SK-N-MC (cell line): ENCODE measurements at regions not wholly inside any gene's neighbourhood (a gene's known extent, or its start where the extent isn't known, plus 50 kb on each side); places are given as distances from the start of the nearest gene placed in this dataset.
A peak's percentile ranks its signal among the peaks of the same experiment; 100 is the strongest.

Experiments
- DNase-seq: peaks from one replicate; pipeline ENCODE4 v3.0.0-alpha.2; 2011; ENCODE audit warnings: low read depth, low spot score
- H3K27ac ChIP-seq: fragments of 200-600 bp; sonication (generic); 2 replicates; pipeline ENCODE4 v1.5.1; 2016; ENCODE audit warnings: mixed run types
- H3K36me3 ChIP-seq: fragments of 200-600 bp; sonication (generic); 2 replicates; pipeline ENCODE4 v1.6.1; 2017; ENCODE audit warnings: antibody characterized with exemption, low read length, mixed read lengths; ENCODE audit not compliant: insufficient read depth
- H3K4me3 ChIP-seq: fragments of 200-600 bp; sonication (generic); 2 replicates; pipeline ENCODE4 v1.5.1; 2016
- H3K9ac ChIP-seq: fragments of 200-600 bp; sonication (generic); 2 replicates; pipeline ENCODE4 v1.8.0; 2017; ENCODE audit warnings: mixed run types, mixed read lengths; ENCODE audit not compliant: insufficient read length
- H3K9me3 ChIP-seq: fragments of 200-600 bp; sonication (generic); 2 replicates; pipeline ENCODE4 v1.6.1; 2017; ENCODE audit warnings: low read depth, mild to moderate bottlenecking, antibody characterized with exemption, low read length, moderate library complexity, mixed read lengths
- EZH2 ChIP-seq: fragments of 200-600 bp; sonication (generic); IDR thresholded peaks from one replicate; pipeline ENCODE4 v1.6.1; 2017; ENCODE audit warnings: antibody characterized with exemption
- FOXP2 ChIP-seq: optimal IDR thresholded peaks from 2 replicates; pipeline ENCODE3; 2011; ENCODE audit warnings: mild to moderate bottlenecking, moderate library complexity; ENCODE audit not compliant: insufficient read depth; ENCODE audit errors: extremely low read length, control extremely low read depth
- POLR2AphosphoS5 ChIP-seq: IDR thresholded peaks from 2 replicates; pipeline ENCODE4 v1.6.1; 2012; ENCODE audit warnings: mild to moderate bottlenecking, low read depth, low read length, borderline replicate concordance

DNA sequence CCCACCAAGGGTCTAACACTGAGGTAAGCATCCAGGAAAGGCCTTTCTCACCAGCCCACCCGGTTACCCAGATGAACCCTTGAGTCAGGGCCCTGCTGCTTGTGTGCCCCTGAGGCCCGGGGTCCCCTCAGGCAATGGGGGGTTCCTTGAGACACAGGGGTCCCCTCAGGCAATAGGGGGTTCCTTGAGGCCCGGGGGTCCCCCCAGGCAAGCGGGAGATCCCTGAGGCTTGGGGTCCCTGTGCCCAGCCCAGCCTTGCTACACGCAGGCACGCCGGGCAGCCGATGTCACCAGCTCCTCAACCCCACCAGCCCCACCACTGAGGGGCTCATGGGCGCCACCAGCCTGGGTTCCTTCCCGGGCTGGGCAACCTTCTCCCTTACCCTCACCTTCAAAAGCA is 247.2 kb downstream of the TTLL2 start:
- no peak overlapping the region for H3K27ac ChIP-seq
- no peaks in the 10 kb centered on the region for H3K36me3 ChIP-seq
- DNase-seq: no peak
- TF ChIP-seq POLR2AphosphoS5 (no peak), EZH2 (no peak), FOXP2 (no peak)
- H3K4me3 ChIP-seq: no peak overlapping the region
- H3K9me3 ChIP-seq: no peaks in the 10 kb centered on the region
- H3K9ac ChIP-seq: no peak overlapping the region

DNA sequence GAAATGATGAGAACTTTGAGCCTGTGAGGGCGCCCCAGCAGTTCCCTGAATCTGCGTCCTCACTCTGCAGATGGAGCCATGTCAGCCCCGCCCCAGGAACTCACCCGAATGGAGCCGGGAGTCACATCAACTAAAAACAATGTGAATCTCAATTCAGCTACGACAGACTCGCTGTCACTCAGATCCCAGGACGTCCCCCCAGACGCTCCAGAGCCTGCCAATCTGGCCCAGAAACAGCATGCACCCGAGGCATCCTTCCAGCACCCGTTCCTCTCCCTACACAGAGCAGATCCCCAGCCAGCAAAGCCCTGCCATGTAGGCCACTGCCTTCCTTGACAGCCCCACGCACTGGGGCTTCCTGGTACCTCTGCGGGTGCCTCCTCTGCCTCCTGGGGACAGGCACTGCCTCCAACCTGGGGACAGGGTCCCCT is 248.0 kb downstream of the TTLL2 start:
- H3K9me3 ChIP-seq: no peaks in the 10 kb centered on the region
- DNase-seq: no peak
- no peak overlapping the region for H3K4me3 ChIP-seq
- H3K36me3 ChIP-seq: no peaks in the 10 kb centered on the region
- H3K9ac ChIP-seq: no peak overlapping the region
- no peak overlapping the region for H3K27ac ChIP-seq
- TF ChIP-seq FOXP2 (no peak), POLR2AphosphoS5 (no peak), EZH2 (no peak)

DNA sequence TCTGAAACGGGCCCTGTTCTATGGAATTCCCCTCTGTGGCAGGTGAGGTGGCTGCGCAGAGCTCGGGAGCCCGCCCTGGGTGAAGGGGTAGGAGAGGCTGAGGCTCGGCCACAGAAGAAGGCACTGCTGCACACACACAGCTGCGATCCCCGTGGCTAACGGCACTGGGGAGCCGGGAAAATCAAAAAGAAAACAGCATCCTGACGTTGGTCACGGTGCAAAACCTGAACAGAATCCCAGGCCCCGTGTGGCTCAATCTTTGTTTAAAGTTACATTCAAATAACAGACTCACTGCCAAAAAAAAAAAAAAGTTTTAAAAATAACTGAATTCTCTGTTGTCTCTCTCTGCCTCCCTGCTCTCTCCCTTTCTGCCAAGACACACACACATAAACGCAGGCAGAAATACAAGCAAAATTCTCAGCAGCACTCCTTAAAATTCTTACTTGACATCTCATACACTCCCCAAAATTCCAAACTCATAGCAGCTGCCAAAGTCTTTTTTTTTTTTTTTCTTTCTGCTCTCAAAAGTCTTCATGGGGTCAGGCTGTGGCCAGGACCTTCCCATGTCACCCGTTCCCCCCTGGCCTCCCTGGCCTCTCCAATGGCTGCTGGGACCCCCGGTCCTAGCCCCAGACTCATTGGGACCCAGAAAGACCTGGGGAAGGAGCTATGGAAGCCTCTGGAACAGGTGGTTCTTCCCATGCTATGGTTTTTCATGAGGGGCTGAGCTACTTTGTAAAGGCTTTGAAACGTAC is 248.8 kb downstream of the TTLL2 start:
- no peaks in the 10 kb centered on the region for H3K36me3 ChIP-seq
- H3K27ac ChIP-seq: no peak overlapping the region
- DNase-seq: no peak
- H3K9ac ChIP-seq: no peak overlapping the region
- no peaks in the 10 kb centered on the region for H3K9me3 ChIP-seq
- H3K4me3 ChIP-seq: no peak overlapping the region
- TF ChIP-seq POLR2AphosphoS5: no peak
- no peak for TF ChIP-seq EZH2
- no peak for TF ChIP-seq FOXP2

DNA sequence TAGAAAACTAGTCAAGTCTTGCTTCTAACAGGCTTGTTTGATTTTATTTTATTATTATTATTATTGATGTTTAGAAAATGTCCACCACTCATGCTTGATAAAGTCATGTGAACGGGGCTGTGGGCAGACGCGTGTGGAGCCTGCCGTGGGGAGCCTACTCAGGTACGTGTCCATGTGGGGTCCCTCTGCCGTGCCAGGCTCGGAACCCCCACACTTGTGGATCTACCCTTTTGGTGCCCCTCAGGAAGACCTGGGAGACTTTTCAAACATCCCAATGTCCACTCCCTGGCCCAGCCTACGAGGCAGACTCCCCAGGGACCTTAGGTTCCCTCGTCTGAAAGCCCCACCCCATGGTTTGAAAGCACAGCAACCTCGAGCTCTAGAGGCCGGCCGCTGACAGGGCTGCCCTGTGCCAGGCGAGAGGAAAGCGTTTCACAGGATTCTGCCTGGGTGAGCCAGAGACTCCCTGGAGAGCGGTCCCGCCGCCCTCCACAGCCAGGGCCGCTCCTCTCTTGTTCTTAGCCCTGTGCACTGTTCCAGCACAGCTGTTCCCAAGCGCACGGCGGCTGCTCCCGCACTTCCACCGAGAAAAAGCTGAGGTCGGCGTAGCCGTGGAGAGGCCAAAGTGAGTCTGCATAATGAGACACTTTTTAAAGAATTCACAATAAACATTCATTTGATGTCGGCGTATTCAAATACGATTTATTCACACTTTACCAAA is 249.7 kb downstream of the TTLL2 start:
- peak overlapping the region; percentile 60; the same call in 1 of the 2 replicates for H3K27ac ChIP-seq
- peak overlapping the region; percentile 38; the same call in 1 of the 2 replicates for H3K4me3 ChIP-seq
- peak overlapping the region; percentile 20 for H3K9ac ChIP-seq
- TF ChIP-seq POLR2AphosphoS5 (no peak), FOXP2 (no peak), EZH2 (no peak)
- H3K9me3 ChIP-seq: no peaks in the 10 kb centered on the region
- H3K36me3 ChIP-seq: no peaks in the 10 kb centered on the region
- no peak for DNase-seq

DNA sequence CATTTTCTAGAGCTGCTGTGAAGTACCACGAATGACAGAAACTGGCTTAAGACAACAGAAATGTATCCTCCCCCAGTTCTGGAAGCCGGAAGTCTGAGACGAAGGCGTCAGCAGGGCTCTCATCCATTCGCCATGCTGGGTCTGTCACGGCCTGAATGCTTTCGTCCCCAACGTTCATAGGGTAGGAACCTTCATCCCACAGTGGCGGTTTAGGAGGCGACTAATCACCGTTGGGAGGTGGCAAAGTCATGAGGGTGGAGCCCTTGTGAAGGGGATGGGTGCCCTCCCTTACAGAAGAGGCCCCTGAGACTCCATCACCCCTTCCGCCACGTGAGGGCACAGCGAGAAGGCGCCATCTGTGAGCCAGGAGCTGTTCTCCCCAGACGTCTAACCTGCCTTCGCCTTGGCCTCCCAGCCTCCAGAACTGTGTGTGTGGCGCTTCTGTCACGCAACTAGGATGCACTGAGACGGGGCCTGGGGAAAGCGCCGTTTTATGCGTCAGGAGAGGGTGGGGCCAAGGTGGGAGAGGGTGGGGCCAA is 250.3 kb downstream of the TTLL2 start:
- Histone ChIP-seq H3K36me3 (no peaks in the 10 kb centered on the region), H3K27ac (peak overlapping the region; percentile 60; the same call in 1 of the 2 replicates), H3K9ac (no peak overlapping the region), H3K4me3 (peak overlapping the region; percentile 38; the same call in 1 of the 2 replicates), H3K9me3 (no peaks in the 10 kb centered on the region)
- no peak for DNase-seq
- TF ChIP-seq FOXP2 (no peak), EZH2 (no peak), POLR2AphosphoS5 (no peak)

DNA sequence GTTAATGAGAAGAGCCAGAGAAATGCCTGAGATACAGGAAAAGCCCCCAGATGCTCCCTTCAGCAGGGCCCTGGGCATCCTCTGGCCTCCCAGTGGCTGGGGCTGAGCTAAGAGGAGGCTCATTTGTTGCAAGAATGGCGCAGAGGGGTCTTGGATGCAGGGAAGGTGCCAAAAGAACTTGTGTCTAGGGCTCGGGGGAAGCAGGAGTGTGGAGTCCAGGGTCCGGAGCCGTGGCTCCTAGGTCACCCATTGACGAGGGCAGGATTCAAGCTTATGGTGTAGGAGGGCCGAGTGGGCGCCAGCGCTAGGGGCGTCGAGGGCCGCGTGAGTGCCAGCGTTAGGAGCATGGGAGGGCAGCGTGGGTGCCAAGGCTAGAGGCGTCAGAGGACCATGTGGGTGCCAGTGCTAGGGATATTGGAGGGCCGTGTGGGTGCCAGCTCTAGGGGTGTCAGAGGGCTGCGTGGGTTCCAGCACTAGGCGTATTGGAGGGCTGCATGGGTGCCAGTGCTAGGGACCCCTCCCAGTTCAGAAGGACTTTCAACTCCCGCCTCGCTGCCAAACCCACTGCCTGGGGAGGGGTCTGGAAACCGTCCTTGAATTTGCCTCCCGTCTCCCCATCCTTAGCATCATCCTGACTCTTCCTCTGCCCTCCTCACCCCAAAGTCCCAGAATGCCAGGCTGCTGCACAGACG is 250.5 kb upstream of the AFDN start:
- Histone ChIP-seq H3K9me3 (no peaks in the 10 kb centered on the region), H3K27ac (no peak overlapping the region), H3K9ac (no peak overlapping the region), H3K36me3 (no peaks in the 10 kb centered on the region), H3K4me3 (no peak overlapping the region)
- TF ChIP-seq POLR2AphosphoS5: no peak
- no peak for TF ChIP-seq FOXP2
- no peak for DNase-seq

DNA sequence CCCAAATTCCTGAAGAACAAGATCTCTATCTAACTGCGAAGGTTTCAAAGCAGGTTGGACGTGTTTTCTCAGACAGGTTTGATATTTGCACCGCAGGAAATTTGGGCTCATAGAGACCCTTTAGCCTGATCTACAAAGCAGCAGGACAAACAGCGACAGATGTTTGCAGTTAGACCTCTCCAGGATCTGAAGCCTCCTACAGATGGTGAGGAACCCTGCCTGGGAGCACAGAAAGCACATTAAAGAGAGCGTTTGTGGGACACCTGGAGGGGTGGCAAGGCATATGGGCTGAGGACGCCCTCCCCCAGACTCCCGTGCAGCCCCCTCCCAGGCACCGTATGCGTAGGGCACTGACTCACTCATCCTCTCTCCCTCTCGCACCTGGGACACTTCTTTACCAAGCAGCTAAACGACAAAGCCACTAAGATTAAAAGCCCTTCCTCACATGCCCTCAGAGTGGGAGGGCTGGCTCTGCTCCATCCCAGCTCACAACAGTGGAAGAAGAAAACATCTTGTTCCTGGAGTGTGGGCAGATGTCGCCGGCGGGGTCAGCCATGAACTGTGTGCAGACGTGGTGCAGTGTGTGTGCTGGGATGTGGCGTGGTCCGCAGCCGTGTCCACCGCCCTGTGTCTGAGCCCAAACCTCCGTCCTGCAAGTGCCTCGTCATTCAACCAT is 249.7 kb upstream of the AFDN start:
- TF ChIP-seq FOXP2: no peak

DNA sequence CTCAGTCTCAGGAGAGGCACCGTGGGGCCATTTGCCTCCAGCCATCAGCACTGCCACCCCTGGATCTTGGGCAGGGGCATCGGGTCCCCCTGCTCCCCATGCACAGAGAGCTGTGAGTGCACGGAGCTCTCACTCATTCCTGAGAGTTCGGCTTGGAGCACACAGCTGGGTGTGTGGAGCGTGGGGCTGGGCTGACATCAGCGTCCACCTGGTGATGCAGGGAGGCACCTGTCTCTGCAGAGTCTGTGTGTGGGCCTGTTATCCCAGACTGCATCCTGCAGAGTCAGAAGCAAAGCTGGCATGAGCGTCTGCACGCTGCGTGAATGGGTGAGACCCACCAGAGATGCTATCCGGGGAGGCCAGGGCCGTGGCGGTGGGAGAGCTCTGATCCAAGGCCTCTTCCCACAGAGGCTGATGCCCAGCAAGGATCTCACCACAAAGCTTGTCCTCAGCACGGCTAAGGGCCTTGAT is 248.8 kb upstream of the AFDN start:
- Histone ChIP-seq H3K36me3 (no peaks in the 10 kb centered on the region), H3K4me3 (no peak overlapping the region), H3K9ac (no peak overlapping the region), H3K27ac (no peak overlapping the region), H3K9me3 (0 out of 2 replicates have a peak, but pooled peaks cover 3% of the 10 kb centered on the region)
- TF ChIP-seq EZH2 (no peak), POLR2AphosphoS5 (no peak), FOXP2 (no peak)
- no peak for DNase-seq

More for the DNA sequence above, 249.7 kb upstream of the AFDN start:
- no peaks in the 10 kb centered on the region for H3K36me3 ChIP-seq
- no peak overlapping the region for H3K27ac ChIP-seq
- no peak overlapping the region for H3K4me3 ChIP-seq
- no peaks in the 10 kb centered on the region for H3K9me3 ChIP-seq
- H3K9ac ChIP-seq: no peak overlapping the region
- DNase-seq: no peak
